K562 (cell line): ENCODE measurements at regions not wholly inside any gene's neighbourhood (a gene's known extent, or its start where the extent isn't known, plus 50 kb on each side); places are given as distances from the start of the nearest gene placed in this dataset.

ENCODE experiments used
- MGA ChIP-seq: fragments of 450-650 bp; IDR thresholded peaks from 2 replicates; pipeline ENCODE4 v1.6.1; 2016; ENCODE audit warnings: mild to moderate bottlenecking, moderate library complexity

DNA sequence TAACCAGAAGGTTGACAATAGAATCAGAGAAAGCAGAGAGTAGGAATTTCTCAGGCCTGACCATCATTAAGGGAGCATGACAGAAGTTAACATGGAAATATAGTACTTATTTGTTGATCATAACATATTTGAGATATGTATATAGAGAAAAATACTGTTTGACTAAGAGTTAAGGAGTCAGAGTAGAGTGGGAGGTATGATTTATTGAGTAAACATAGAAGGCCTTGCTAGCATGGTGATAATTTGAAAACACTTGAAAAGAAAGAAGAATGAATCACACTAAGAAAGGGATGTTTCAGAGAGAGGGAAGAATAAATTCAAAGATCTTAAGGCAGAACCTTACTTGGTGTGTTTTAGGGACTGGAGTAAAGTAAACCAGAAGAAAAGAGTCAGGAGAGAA lies 437.2 kb upstream of the TECRL start (continued):
- no peak for TF ChIP-seq MGA
